Osteoblast (primary cell): ENCODE measurements at regions not wholly inside any gene's neighbourhood (a gene's known extent, or its start where the extent isn't known, plus 50 kb on each side); places are given as distances from the start of the nearest gene placed in this dataset.
A peak's percentile ranks its signal among the peaks of the same experiment; 100 is the strongest.

Source experiments
- DNase-seq: peaks from one replicate; pipeline ENCODE4 v3.0.0; 2011; ENCODE audit warnings: low spot score, mixed read lengths; ENCODE audit not compliant: insufficient read length; ENCODE audit errors: missing footprints
- H2AFZ ChIP-seq: 2 replicates; pipeline ENCODE4 v1.6.0; 2011; ENCODE audit warnings: mild to moderate bottlenecking, low read length
- H3K27ac ChIP-seq: 2 replicates; pipeline ENCODE4 v1.5.1; 2011; ENCODE audit warnings: mild to moderate bottlenecking, low read depth, low read length, moderate library complexity
- H3K27me3 ChIP-seq: 2 replicates; pipeline ENCODE4 v1.6.0; 2012; ENCODE audit warnings: mild to moderate bottlenecking, control low read depth, inconsistent platforms, low read length, moderate library complexity; ENCODE audit not compliant: insufficient read depth
- H3K36me3 ChIP-seq: 2 replicates; pipeline ENCODE4 v1.5.1; 2011; ENCODE audit warnings: mild to moderate bottlenecking, low read length, control low read depth, moderate library complexity; ENCODE audit not compliant: insufficient read depth
- H3K4me1 ChIP-seq: 2 replicates; pipeline ENCODE4 v1.5.1; 2011; ENCODE audit warnings: mild to moderate bottlenecking, low read length, control low read depth, moderate library complexity; ENCODE audit not compliant: insufficient read depth
- H3K4me2 ChIP-seq: 2 replicates; pipeline ENCODE4 v1.6.0; 2011; ENCODE audit warnings: mild to moderate bottlenecking, low read length; ENCODE audit not compliant: insufficient read depth
- H3K4me3 ChIP-seq: fragments of 200-600 bp; sonication (generic); 3 replicates; pipeline ENCODE4 v1.5.1; 2012; ENCODE audit warnings: mild to moderate bottlenecking, low read length, inconsistent platforms; ENCODE audit not compliant: insufficient read depth
- H3K79me2 ChIP-seq: 2 replicates; pipeline ENCODE4 v1.6.0; 2012; ENCODE audit warnings: mild to moderate bottlenecking, low read length, control low read depth, inconsistent platforms; ENCODE audit not compliant: insufficient read depth
- H3K9me3 ChIP-seq: 2 replicates; pipeline ENCODE4 v1.5.1; 2011; ENCODE audit warnings: low read depth, low read length, control low read depth
- H4K20me1 ChIP-seq: 2 replicates; pipeline ENCODE4 v1.6.0; 2012; ENCODE audit warnings: mild to moderate bottlenecking, low read length, control low read depth; ENCODE audit not compliant: insufficient read depth
- TF ChIP-seq, protein P1 (sequence below): IDR thresholded peaks from 2 replicates; pipeline ENCODE4 v1.5.1; 2011; ENCODE audit warnings: mild to moderate bottlenecking, low read depth, low read length, moderate library complexity; ENCODE audit errors: extremely low read depth

DNA sequence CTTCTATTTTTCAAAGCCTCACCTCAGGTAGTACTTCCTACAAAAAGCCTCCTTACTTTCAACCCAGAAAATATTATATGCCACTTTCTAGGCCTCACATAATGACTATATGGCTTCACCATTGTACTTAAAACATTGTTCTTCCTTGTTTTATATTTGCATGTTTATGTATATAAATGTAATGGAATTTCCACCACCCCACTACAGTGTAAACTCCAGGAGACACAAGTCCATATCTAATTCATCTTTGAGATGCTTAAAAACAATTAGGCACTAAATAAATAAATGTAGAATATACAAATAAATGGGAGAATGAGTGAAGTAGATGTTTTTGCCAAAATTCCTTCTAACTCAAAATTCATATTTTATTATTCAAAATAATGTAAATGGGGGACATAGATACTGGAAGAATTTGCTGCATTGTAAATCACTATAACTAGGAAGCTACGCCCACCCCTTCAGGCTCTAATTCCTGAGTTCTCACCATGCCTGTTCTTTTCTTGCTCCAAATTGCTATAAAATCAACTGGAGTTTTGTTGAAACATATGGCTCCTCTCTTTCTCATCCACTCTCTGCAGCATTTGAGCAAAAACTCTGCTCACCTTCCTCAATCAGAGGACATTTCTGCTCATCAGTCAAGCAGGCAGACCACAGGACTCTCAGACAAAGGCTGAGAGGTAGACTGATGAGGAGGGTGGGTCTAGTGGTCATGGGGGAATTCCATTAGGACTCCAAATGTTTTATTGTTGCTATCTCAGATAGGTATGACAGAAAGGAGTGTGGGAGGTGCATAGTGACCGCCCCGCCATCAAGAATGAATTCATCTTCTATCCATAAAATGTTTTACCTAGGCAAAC, 243.0 kb downstream of the HNMT start:
- no peaks in the 10 kb centered on the region for H3K4me1 ChIP-seq
- DNase-seq: no peak
- TF ChIP-seq, protein P1, sequence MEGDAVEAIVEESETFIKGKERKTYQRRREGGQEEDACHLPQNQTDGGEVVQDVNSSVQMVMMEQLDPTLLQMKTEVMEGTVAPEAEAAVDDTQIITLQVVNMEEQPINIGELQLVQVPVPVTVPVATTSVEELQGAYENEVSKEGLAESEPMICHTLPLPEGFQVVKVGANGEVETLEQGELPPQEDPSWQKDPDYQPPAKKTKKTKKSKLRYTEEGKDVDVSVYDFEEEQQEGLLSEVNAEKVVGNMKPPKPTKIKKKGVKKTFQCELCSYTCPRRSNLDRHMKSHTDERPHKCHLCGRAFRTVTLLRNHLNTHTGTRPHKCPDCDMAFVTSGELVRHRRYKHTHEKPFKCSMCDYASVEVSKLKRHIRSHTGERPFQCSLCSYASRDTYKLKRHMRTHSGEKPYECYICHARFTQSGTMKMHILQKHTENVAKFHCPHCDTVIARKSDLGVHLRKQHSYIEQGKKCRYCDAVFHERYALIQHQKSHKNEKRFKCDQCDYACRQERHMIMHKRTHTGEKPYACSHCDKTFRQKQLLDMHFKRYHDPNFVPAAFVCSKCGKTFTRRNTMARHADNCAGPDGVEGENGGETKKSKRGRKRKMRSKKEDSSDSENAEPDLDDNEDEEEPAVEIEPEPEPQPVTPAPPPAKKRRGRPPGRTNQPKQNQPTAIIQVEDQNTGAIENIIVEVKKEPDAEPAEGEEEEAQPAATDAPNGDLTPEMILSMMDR: no peak
- no peaks in the 10 kb centered on the region for H3K79me2 ChIP-seq
- no peaks in the 10 kb centered on the region for H3K9me3 ChIP-seq
- no peak overlapping the region for H3K27ac ChIP-seq
- H2AFZ ChIP-seq: no peak overlapping the region
- no peak overlapping the region for H3K4me3 ChIP-seq
- no peaks in the 10 kb centered on the region for H4K20me1 ChIP-seq
- H3K27me3 ChIP-seq: no peaks in the 10 kb centered on the region
- H3K36me3 ChIP-seq: no peaks in the 10 kb centered on the region
- no peak overlapping the region for H3K4me2 ChIP-seq

DNA sequence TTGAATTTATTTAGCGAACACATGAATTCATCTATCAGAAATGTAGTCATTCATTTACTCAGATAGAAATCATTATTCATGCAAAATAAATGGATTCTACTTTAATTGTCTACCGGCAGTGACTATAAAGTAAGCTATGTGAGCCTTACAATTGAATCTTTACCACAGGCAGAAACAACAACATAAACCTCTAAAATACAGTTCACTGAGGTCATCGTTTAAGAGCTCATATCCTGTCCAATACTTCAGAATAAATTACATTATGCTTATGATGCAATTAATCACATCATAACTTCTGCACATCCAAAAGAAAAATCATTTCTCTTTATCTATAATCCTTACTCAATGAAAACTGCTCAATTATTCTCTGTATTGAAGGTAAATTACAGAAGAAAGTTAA, 244.7 kb downstream of the HNMT start:
- Histone ChIP-seq H2AFZ (no peak overlapping the region), H3K4me2 (no peak overlapping the region), H3K36me3 (no peaks in the 10 kb centered on the region), H4K20me1 (no peaks in the 10 kb centered on the region), H3K4me1 (no peaks in the 10 kb centered on the region), H3K27me3 (no peaks in the 10 kb centered on the region), H3K4me3 (no peak overlapping the region), H3K79me2 (no peaks in the 10 kb centered on the region), H3K9me3 (no peaks in the 10 kb centered on the region), H3K27ac (no peak overlapping the region)
- TF ChIP-seq, protein P1: no peak
- DNase-seq: peak; percentile 27

DNA sequence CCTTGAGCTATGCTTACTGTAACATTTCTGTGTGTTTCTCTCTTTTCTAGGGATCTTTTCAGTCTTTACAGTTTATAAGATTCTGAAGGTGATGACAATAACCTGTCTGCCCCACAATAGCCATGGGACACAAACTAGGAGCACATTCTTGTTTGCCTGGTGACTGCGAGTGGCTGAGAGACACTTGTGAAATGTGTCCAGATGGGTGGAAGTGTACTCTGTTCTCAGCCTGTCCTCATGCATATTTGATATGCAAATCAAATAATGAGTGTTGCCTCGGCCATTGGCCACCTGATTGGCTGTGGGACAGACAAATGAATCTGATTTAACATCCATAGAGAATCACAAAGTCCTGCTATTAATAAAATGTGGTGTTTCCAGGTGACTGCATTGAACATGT, 246.2 kb downstream of the HNMT start:
- H3K9me3 ChIP-seq: no peaks in the 10 kb centered on the region
- no peaks in the 10 kb centered on the region for H3K4me1 ChIP-seq
- H3K36me3 ChIP-seq: no peaks in the 10 kb centered on the region
- no peaks in the 10 kb centered on the region for H3K27me3 ChIP-seq
- no peak overlapping the region for H3K4me3 ChIP-seq
- H3K79me2 ChIP-seq: no peaks in the 10 kb centered on the region
- TF ChIP-seq, protein P1: no peak
- no peak for DNase-seq
- no peak overlapping the region for H3K27ac ChIP-seq
- no peak overlapping the region for H3K4me2 ChIP-seq
- H2AFZ ChIP-seq: no peak overlapping the region
- H4K20me1 ChIP-seq: no peaks in the 10 kb centered on the region

DNA sequence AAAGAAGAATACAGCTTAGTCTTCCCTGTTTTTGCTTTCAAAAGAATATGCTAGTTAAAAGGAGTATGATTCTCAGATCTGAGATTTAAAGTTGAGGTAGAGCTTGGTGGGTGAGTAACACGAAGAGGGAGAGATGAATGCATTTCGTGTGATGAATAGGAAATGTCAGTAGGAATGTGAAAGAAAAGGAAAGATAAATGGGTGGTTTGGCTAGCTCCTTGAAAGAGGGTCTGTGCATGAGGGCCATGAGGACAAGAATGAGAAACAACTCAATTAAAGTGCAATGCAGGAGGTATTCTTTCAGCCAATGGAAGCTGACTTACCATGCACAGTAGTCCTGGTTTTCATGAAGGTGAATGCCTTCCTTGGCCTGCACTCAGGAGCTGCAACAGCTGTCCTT, 248.2 kb downstream of the HNMT start:
- no peaks in the 10 kb centered on the region for H3K36me3 ChIP-seq
- TF ChIP-seq, protein P1: no peak
- H3K4me3 ChIP-seq: no peak overlapping the region
- H2AFZ ChIP-seq: no peak overlapping the region
- no peaks in the 10 kb centered on the region for H3K4me1 ChIP-seq
- no peak overlapping the region for H3K27ac ChIP-seq
- H3K9me3 ChIP-seq: no peaks in the 10 kb centered on the region
- H3K27me3 ChIP-seq: no peaks in the 10 kb centered on the region
- DNase-seq: no peak
- no peaks in the 10 kb centered on the region for H3K79me2 ChIP-seq
- H4K20me1 ChIP-seq: no peaks in the 10 kb centered on the region
- no peak overlapping the region for H3K4me2 ChIP-seq
